HG03159 (cell line): ENCODE measurements at regions not wholly inside any gene's neighbourhood (a gene's known extent, or its start where the extent isn't known, plus 50 kb on each side); places are given as distances from the start of the nearest gene placed in this dataset.
"Not testable (repeated sequence)": the region's sequence is repeated elsewhere in the genome, so short reads cannot be mapped to it uniquely, and the experiment has no call there.

Experiments used
- ATAC-seq: cut with Tn5 transposase; IDR thresholded peaks from one replicate; pipeline ENCODE4 v1.9.1; 2021; ENCODE audit warnings: mild to moderate bottlenecking, moderate library complexity; ENCODE audit not compliant: unreplicated experiment

DNA sequence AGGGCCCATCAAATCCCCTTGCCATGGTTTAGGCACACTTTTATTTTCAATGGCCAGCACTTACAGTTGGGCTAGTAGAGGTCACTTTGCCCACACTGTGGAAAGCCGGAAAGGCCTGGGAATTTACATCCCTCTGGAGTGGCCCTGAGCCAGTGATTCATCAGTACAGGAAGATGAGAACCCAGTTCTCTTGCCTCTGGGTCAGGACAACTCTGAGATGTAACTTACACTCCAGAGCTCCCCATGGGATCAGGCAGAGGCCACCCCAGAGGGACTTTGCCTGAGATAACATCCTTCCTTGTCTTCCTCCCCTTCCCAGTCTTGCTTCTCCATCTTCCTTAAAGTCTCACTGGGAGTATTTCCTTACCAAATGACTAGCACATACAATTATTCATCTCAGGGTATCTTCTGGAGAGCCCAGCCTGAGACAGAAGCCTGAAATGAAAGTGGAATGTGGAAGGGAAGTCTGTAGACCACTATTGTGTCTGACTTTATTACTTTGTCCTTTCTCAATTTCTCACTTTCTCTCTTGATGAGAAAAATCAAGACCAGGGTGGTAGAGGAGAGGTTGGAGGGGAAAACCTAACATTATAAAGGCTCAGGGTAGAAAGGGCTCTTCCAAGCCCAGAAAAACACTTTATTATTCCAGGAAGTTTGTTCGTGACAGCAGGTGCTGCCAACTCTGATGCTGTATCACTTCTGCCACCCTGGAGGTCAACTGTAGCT lies 220.8 kb downstream of the ZNF621 start:
- no peak for ATAC-seq

DNA sequence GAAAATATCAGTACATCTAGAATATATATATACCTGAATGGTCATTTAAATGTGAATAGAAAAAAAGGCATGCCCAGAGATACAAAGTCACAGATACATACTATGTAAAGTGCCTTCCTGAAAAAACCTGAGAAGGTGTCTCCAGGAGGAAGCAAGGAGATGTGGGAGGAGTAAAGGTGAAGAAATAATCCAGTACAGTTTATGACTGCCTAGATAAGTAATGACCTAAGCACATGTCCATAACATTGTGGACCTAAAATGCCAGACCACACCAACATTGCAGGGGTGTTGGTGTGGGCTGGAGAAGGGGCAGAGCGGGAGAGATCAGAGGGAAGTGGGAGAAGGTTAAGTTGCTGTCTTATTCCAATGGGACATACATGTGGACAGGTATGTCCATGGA lies 226.9 kb downstream of the ZNF621 start:
- no peak for ATAC-seq

DNA sequence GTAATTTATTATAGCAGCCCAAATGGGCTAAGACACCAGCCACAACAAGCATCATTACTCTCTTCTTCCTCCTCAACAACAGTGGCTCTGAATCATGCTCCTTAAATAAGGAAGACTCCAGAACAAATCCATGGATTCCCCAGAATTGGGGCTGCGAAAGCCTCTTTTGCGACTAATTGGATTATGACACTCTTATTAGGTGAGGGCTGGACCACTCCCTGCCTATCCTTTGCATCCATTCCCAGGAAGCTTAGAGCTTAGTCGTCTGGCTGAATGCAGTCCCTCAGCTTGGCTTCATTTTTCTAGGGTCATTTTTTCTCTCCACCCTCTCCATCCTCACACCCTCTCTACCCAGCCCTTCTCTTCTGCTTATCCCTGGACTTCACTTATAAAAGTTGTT lies 227.7 kb downstream of the ZNF621 start:
- no peak for ATAC-seq

DNA sequence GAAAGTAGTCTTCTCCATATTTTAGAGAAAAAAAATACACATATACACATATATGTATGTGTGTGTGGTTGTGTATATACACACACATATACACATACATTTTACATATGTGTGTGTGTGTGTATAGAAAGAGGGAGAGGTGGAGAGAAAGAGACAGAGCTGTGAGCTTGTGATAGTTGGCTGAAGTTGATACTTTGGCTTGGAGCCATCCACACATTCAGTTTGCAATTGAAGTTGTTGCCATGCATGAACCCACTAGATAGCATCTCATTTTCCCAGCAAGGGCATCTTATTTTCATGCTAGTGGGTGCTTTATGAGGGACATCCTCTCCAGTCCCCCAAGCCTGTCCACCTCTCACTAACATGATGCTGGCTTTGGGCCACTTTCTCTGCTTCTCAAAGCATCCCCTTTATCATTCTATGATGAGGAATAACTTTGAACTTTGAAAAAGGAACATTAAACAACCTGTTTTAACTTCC lies 228.6 kb downstream of the ZNF621 start:
- no peak for ATAC-seq

DNA sequence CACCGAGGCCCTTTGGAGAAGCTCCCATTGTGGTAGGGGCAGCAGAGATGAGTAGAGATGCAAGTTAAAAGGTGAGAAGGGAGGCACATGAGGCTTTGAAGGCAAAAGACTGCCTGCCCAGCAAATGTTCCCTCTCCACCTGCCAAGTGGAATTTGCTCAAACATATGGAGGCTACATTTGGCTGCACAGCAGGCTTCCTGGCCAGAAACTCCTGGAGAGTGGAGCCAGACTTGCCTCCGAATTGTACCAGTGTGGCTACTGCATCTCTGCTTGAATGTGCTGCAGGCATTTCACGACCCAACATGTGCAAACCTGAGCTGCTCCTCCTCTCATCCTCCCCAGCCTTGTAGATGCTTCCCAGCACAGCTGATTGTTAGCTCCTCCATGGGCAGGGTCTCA lies 229.2 kb downstream of the ZNF621 start:
- no peak for ATAC-seq

DNA sequence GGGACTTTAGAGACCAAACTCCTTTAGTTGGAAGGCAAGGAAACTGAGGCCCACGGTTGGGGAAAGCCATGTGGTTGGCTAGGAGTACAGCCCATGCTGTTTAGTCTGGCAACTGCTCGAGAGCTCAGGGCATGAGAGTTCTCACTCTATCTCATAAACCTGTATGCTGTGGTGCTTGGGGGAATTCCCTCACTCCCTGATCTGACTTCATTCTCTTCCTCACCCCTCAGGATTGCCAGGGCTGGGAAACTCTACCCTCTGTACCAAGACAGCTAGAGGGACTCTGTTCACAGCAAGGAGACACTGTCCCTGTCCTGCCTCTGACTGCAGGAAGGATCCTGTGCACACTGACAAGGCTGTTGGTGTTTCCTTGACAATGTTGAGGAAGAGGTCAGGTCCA lies 230.2 kb downstream of the ZNF621 start:
- ATAC-seq, result no peak

DNA sequence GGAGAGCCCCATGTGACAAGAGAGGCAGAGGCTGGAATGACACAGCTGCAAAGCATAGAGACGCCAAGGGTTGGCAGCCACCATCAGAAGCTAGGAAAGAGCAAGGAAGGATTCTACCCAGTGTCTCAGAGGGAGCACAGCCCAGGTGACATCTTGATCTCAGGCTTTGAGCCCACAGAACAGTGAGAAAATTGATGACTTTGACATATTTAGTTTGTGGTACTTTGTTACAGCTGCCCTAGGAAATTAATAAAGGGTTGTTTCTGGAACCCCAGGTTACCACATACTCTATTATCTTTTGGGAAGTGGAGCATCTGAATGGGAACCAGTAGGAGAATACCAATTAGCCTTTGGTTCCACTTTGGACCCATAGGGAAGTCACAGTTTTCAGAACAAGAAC lies 231.7 kb downstream of the ZNF621 start:
- no peak for ATAC-seq

DNA sequence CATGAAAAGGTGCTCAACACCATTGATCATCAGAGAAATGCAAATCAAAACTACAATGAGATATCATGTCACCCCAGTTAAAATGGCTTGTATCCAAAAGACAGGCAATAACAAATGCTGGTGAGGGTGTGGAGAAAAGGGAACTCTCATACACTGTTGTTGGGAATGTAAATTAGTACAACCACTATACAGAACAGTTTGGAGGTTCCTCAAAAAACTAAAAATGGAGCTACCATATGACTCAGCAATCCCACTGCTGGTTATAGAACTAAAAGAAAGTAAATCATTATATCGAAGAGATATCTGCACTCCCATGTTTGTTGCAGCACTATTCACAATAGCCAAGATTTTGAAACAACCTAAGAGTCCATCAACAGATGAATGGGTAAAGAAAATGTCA lies 238.0 kb downstream of the ZNF621 start:
- ATAC-seq, result not testable (repeated sequence)

DNA sequence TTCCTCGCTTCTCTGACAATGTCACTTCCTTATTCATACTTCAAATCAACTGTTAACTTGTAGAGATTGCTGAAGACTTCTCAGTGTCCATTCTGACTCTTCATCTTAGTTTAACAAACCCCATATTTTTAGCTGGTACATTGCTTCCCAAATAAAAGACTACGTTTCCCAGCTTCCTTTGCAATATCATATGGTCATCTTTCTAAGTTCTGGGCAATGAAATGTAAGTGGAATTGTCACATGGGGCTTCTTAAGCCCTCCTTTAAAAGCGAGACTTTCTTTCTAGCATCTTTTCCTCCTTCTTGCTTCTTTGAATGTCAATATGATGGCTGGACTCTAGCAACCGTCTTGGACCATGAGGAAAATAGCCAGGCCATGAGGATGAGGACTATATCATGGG lies 239.0 kb downstream of the ZNF621 start:
- no peak for ATAC-seq

DNA sequence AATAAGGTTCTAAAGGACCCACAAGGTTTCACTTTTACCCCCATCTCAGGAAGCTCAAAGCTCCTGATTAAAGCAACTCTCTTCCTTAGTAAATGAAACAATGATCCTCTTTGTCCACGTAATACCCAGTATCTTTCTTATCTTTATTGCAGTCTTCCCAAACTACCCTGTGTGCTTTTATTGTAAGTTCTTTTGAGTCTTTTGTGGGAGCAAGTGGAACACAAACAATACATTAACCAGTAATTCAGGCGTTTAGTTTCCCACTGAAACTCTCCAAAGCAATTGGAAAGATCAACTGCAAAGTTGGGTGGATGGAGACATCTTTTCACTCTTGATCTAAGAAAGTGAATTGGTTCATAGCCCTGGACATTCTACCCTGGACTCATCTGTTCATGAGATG lies 240.0 kb downstream of the ZNF621 start:
- ATAC-seq, result no peak

DNA sequence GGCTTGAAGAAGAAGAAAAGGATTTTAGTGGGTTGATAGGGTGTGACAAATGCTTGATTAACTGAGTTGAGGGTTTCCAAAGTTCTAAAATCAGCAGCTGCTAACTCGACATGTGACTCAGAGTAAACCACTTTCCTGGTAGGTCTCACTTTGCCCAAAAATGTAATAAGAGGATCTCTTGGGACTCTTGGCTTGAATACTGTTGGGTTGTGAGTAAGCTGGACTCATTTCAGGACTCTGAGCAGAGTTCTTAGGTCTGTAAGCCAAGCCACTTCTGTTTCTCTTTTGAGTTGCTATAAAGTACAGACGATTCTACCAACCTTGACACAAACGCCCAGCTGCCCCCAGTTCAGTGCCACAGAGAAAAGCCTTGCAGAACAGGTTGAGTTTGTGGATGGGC lies 241.1 kb downstream of the ZNF621 start:
- ATAC-seq, result peak; percentile 69

DNA sequence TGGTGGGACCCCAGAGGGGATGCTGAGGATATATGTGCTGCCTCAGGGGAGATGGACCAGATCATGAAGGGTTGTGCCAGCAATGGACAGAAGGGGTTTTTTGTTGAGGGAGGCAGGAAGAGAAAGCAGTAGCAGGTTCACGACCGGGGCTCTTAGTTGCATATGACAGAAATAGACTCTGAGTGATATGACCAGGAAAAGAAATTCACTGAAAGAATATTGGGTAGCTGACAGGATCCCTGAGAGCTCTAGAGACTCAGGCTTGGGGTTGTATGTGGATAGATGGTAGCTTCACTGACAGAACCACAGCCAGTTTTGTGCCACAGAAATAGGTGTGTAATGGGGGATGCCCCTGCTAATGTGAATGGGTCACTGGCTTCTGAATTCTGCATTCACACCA lies 241.6 kb downstream of the ZNF621 start:
- peak; percentile 38 for ATAC-seq

DNA sequence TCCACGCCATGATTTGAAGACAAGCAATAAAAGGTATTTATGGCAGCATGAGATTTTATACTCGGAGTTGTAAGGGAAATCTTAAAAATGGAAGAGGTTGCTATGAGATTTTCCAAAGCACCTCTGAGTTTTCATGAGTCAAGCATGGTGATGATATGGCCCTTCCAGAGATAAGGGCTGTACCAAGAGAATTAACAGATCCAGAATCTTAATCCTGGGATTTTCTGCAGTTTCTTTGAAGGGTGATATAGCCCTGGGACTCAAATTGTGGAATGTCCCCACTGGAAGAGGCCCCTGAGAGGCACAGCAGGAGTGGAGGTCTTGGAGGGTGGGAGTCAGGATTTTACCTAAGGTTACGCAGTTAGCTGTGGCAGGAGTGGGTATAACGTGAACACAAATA lies 243.3 kb downstream of the ZNF621 start:
- ATAC-seq, result no peak

DNA sequence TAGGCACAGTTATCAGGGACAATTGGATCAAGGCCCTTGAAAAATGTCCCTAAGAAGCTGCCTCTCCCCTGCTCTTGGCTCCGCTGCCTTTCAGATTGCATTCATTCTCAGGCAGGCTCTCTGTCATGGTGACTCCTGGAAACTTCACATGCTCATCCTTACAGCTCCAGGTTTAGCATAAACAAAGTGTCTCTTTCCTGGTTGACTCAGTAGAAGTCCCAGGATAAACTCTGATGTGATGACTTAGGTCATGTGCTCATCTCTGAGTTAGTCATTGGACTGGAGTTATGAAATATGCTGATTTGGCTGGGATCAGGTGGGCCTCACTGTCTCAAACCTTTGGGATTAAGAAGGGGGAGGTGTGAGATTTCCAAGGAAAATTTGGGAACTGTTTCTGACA lies 243.8 kb downstream of the ZNF621 start:
- no peak for ATAC-seq

DNA sequence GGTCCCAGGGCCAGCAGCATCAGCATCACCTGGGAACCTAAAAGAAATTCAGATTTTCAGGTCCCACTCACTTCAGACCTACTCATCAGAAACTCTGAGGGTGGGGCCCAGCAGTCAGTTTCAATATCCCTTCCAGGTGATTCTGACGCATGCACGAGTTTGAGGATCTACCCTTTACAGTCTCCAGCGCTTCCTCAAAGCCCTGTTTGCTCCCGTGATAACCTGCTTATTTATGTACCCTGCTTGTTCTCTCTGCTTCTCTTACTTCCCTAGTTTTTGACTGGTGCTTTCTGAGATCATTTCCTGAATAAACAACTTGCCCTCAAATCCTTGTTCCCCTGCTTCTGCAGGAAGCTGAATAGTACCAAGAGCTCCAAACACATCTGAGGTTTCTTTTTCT lies 245.3 kb downstream of the ZNF621 start:
- ATAC-seq, result no peak

DNA sequence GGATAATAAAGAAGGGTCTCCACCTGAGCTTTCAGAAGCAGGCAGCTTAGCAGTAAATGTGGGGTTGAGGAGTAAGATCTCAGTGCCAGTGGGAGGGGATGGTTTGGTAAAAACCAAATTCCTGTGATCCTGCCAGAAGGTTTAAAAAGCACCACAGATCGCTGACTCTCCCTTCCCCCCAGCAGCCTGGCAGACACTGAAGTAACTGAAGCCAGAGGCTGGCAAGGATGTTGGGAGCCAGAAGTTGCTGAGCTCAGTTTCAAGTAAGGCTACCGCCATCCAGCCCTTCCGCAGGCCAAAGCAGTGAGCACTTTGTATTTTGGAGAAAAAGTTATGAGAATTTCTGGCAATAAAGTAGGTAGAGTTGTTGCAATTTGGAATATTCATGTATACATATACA lies 246.4 kb downstream of the ZNF621 start:
- ATAC-seq, result no peak

DNA sequence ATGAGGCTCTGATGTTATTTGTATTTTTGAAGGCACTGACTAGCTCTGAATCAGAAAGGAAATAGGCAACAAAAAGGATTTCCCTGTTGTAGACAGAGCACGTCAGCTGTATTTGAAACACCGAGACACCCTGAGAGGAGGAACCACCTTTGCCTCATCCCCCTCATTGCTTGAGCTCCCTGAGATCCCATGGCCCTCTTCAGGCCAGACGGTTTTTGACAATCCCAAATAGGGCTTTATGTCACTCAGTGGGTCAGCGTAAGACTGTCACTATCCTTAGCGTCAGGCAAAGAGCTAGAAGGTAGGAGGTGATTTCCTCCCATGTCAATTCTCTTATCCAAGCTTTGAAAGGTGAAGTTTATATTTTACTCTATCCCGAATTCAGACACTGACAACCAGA lies 254.3 kb downstream of the ZNF621 start:
- ATAC-seq, result no peak

DNA sequence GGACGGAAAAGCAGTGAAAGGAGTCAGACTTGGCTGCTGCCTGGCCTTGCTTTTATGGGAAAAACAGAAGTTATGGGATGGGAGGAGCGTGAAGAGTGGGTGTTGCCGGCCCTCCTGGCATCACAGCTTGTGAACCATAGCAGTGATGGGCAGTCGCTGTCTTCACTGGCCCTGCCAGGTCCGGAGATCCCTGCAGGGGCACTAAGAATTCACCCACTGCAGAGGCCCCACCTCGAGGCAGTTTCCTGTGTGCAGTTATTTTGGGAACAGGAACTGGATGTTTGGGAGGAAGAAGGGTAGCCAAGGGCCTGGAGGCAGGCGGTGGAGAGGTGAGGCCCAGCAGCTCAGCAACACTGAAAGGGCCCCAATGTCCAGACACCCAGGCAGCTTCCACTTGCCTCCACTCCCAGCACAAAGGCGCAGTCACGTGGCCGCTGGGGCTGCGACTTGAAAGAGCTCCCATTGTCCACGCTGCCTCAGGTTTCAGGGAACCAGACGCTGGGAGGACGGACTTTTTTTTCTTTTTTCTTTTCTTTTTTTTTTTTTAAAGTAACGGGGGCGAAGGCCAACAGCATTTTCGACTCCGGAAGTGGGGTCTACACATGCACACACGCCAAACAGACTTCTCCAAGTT lies 255.6 kb downstream of the ZNF621 start:
- no peak for ATAC-seq

DNA sequence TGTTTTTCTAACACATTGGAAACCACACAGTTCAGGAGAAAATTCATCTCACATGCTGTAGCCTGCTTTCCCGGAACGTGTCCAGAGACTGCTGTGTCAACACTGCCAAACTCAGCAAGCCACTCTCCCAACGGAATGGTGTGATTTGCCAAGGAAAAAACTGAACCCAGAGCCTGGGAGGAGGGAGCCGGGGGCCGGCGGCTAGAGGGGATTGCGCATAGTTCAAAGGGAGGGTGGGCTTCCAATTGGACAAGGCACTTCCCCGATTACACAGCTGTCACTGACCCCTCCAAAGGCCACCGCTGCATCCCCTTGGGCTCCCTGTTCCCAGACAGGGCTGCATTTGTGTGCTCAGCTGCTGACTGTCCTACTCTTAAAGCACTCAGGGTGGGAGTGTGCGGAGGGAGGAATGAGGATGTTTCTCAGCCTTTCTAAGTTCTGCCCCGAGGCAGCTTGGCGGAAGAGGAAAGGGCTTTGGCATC lies 256.2 kb downstream of the ZNF621 start:
- no peak for ATAC-seq

DNA sequence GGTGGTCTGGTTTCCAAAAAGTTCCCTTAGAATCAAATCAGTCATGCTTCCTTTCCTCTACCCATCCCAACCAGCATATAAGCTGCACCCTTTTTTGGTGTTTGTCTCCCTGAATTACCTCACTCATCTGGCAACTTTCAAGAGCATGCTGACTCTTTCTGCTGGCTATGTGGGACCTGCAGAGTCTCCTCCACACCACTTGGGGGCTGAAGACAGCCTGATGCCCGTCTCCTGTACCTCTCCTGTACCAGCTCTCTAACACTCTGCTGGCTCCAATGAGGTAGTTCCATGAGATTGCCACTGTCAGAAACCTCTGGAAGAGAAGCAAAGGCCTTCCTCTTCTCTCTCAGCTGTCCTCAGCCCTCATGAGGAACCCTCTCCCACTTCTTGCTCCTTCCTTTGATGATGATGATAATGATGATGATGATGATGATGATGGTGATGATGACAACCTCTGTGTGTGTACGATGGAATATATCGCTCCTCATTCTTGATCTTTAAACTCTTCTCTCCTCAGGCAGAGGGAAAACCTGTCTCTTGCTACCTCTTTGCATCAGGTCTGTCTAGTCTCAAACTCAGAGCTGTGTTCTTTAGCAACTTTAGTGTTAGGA lies 257.5 kb downstream of the ZNF621 start:
- ATAC-seq, result no peak

DNA sequence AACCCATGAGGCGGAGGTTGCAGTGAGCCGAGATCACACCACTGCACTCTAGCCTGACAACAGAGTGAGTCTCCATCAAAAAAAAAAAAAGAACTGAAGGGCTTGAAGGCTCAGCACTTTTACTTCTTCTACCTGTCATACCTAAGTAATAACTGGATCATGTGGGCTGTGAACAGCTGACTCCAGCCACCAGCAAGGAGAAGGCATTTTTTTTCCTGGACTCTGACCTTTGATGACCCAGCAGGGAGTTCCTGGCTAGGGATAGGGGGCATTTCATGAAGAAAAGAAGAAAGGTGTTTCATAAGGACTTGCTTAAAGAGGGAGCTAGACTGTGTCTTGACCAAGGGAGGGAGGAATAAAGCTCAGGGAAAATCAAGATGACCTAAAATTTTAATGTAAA lies 266.0 kb downstream of the ZNF621 start:
- no peak for ATAC-seq

DNA sequence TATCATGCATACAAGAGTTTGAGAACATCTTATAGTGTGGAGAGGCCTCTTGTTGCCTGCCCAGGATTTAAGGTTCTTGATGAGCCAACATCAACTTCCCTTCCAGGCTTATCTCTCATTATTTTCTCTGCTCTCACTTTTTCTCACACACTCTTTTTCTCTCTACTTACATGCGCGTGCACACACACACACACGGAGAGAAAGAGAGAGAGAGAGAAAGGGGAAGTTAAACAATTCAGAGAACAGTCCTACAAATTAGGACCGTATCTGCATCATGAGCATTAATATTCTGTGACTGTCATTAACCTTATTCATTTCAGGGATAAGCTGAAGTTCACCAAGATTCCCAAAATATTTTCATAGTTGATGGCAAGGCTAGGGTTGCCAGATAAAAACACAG lies 269.0 kb downstream of the ZNF621 start:
- ATAC-seq, result no peak
